GM23338 (cell line): ENCODE measurements at regions not wholly inside any gene's neighbourhood (a gene's known extent, or its start where the extent isn't known, plus 50 kb on each side); places are given as distances from the start of the nearest gene placed in this dataset.

Source experiments
- ATAC-seq: fragments of 200-7000 bp; cut with Tn5 transposase; 3 replicates; pipeline ENCODE4 v1.9.1; 2020
- DNase-seq: peaks from one replicate; pipeline ENCODE4 v3.0.0-alpha.2; 2015; ENCODE audit warnings: low spot score
- H2AFZ ChIP-seq: fragments of 200-600 bp; sonication (generic); 2 replicates; pipeline ENCODE4 v1.8.0; 2016; ENCODE audit warnings: antibody characterized with exemption, mild to moderate bottlenecking, moderate library complexity
- H3F3A ChIP-seq: fragments of 200-600 bp; sonication (generic); replicated peaks from 2 replicates; pipeline ENCODE4 v1.8.0; 2017; ENCODE audit warnings: antibody characterized with exemption, mixed run types, low read depth
- H3K27ac ChIP-seq: fragments of 200-600 bp; sonication (generic); 2 replicates; pipeline ENCODE4 v1.6.1; 2016; ENCODE audit warnings: low read depth
- H3K27me3 ChIP-seq: fragments of 200-600 bp; sonication (generic); 2 replicates; pipeline ENCODE4 v1.8.0; 2016; ENCODE audit warnings: mild to moderate bottlenecking, mixed run types, moderate library complexity; ENCODE audit not compliant: insufficient read depth
- H3K36me3 ChIP-seq: fragments of 200-600 bp; sonication (generic); 2 replicates; pipeline ENCODE4 v1.8.0; 2016; ENCODE audit warnings: mild to moderate bottlenecking; ENCODE audit not compliant: insufficient read depth
- H3K4me1 ChIP-seq: fragments of 200-600 bp; sonication (generic); 2 replicates; pipeline ENCODE4 v1.8.0; 2016; ENCODE audit warnings: mild to moderate bottlenecking, moderate library complexity; ENCODE audit not compliant: insufficient read depth
- H3K4me2 ChIP-seq: fragments of 200-600 bp; sonication (generic); 2 replicates; pipeline ENCODE4 v1.7.1; 2017; ENCODE audit warnings: mixed run types
- H3K4me3 ChIP-seq: fragments of 200-600 bp; sonication (generic); 2 replicates; pipeline ENCODE4 v1.6.1; 2016; ENCODE audit warnings: mixed run types
- H3K79me2 ChIP-seq: fragments of 200-600 bp; sonication (generic); replicated peaks from 2 replicates; pipeline ENCODE4 v1.8.0; 2017; ENCODE audit warnings: mild to moderate bottlenecking; ENCODE audit not compliant: insufficient read depth
- H3K9me2 ChIP-seq: fragments of 200-600 bp; sonication (generic); 2 replicates; pipeline ENCODE4 v1.8.0; 2017; ENCODE audit not compliant: insufficient read depth
- H4K20me1 ChIP-seq: fragments of 200-600 bp; sonication (generic); replicated peaks from 2 replicates; pipeline ENCODE4 v1.8.0; 2017; ENCODE audit warnings: mild to moderate bottlenecking; ENCODE audit not compliant: insufficient read depth
- H3K27ac Mint-ChIP-seq: 2 replicates; pipeline ENCODE4 v1.8.0; 2020; ENCODE audit warnings: inconsistent platforms, mild to moderate bottlenecking, moderate library complexity, mixed read lengths
- H3K27me3 Mint-ChIP-seq: 3 replicates; pipeline ENCODE4 v1.8.0; 2022; ENCODE audit warnings: low read depth, mild to moderate bottlenecking, moderate library complexity, mixed read lengths, inconsistent platforms; ENCODE audit not compliant: insufficient read depth, poor library complexity
- H3K36me3 Mint-ChIP-seq: 3 replicates; pipeline ENCODE4 v1.8.0; 2021; ENCODE audit warnings: low read depth, mild to moderate bottlenecking, inconsistent platforms, moderate library complexity, mixed read lengths
- H3K4me1 Mint-ChIP-seq: 3 replicates; pipeline ENCODE4 v1.8.0; 2020; ENCODE audit warnings: mild to moderate bottlenecking, inconsistent platforms, mixed read lengths
- H3K4me3 Mint-ChIP-seq: 3 replicates; pipeline ENCODE4 v1.8.0; 2021; ENCODE audit warnings: moderate library complexity, mild to moderate bottlenecking, inconsistent platforms, mixed read lengths
- H3K9me3 Mint-ChIP-seq: 3 replicates; pipeline ENCODE4 v1.8.0; 2020; ENCODE audit warnings: moderate library complexity, mild to moderate bottlenecking, inconsistent platforms, mixed read lengths
- CREB1 ChIP-seq: fragments of 250-450 bp; sonication (Bioruptor Pico); IDR thresholded peaks from 2 replicates; pipeline ENCODE4 v1.5.0; 2020; ENCODE audit warnings: low read depth, mild to moderate bottlenecking, moderate library complexity
- EZH2phosphoT487 ChIP-seq: fragments of 200-600 bp; sonication (generic); IDR thresholded peaks from one replicate; pipeline ENCODE4 v1.8.1; 2018; ENCODE audit warnings: antibody characterized with exemption; ENCODE audit not compliant: unreplicated experiment
- JUNB ChIP-seq: IDR thresholded peaks from one replicate; pipeline ENCODE4 v1.6.1; 2016; ENCODE audit warnings: antibody characterized with exemption; ENCODE audit not compliant: unreplicated experiment
- NANOG ChIP-seq: IDR thresholded peaks from 2 replicates; pipeline ENCODE4 v1.6.1; 2016; ENCODE audit warnings: antibody characterized with exemption, borderline replicate concordance
- POLR2AphosphoS5 ChIP-seq: IDR thresholded peaks from 2 replicates; pipeline ENCODE4 v1.6.1; 2016; ENCODE audit warnings: antibody characterized with exemption, low read depth
- REST ChIP-seq: IDR thresholded peaks from one replicate; pipeline ENCODE4 v1.6.1; 2018; ENCODE audit warnings: antibody characterized with exemption; ENCODE audit not compliant: unreplicated experiment
- STAT1 ChIP-seq: IDR thresholded peaks from one replicate; pipeline ENCODE4 v1.6.1; 2016; ENCODE audit warnings: antibody characterized with exemption; ENCODE audit not compliant: unreplicated experiment
- ZNF114 ChIP-seq: fragments of 250-450 bp; sonication (Bioruptor Pico); IDR thresholded peaks from 2 replicates; pipeline ENCODE4 v1.5.0; 2020; ENCODE audit warnings: mild to moderate bottlenecking, moderate library complexity
- ZNF331 ChIP-seq: fragments of 250-450 bp; sonication (Bioruptor Pico); IDR thresholded peaks from 2 replicates; pipeline ENCODE4 v1.5.0; 2020; ENCODE audit warnings: low read depth, mild to moderate bottlenecking, moderate library complexity
- TF ChIP-seq, protein P1 (sequence below): IDR thresholded peaks from 2 replicates; pipeline ENCODE4 v1.6.1; 2016; ENCODE audit warnings: antibody characterized with exemption
- TF ChIP-seq, protein P2 (sequence below), 2 experiments: fragments of 200-600 bp in 1 of 2; sonication (generic) in 1 of 2; conservative IDR thresholded peaks; 2 replicates each; pipeline versions ENCODE4 v1.5.1 to v1.6.1; 2016 to 2017; ENCODE audit warnings: antibody characterized with exemption in 2 of 2, low read depth in 2 of 2, mild to moderate bottlenecking in 2 of 2, moderate library complexity in 1 of 2

GRCh38 chr6:11830520-11830919 lies 51.9 kb upstream of the ADTRP start:
- Histone ChIP-seq H3K4me3 (no peak overlapping the region), H3F3A (no peaks in the 10 kb centered on the region), H3K9me2 (no peaks in the 10 kb centered on the region), H3K27ac (no peak overlapping the region), H3K79me2 (no peaks in the 10 kb centered on the region), H3K4me1 (no peaks in the 10 kb centered on the region), H4K20me1 (no peaks in the 10 kb centered on the region), H3K36me3 (no peaks in the 10 kb centered on the region), H2AFZ (no peak overlapping the region), H3K27me3 (no peaks in the 10 kb centered on the region), H3K4me2 (no peak overlapping the region)
- H3K27me3 Mint-ChIP-seq = peaks cover 6% of the 10 kb centered on the region
- H3K36me3 Mint-ChIP-seq = no peaks in the 10 kb centered on the region
- H3K4me1 Mint-ChIP-seq = peaks cover 14% of the 10 kb centered on the region
- no peak for ATAC-seq
- H3K4me3 Mint-ChIP-seq = no peak overlapping the region
- no peak for DNase-seq
- H3K27ac Mint-ChIP-seq = no peak overlapping the region
- H3K9me3 Mint-ChIP-seq = no peaks in the 10 kb centered on the region; the same call in 2 of the 3 replicates
- no peak for TF ChIP-seq ZNF331 (CRISPR knock-in tag)
- no peak for TF ChIP-seq CREB1 (CRISPR knock-in tag)
- TF ChIP-seq, protein P1, sequence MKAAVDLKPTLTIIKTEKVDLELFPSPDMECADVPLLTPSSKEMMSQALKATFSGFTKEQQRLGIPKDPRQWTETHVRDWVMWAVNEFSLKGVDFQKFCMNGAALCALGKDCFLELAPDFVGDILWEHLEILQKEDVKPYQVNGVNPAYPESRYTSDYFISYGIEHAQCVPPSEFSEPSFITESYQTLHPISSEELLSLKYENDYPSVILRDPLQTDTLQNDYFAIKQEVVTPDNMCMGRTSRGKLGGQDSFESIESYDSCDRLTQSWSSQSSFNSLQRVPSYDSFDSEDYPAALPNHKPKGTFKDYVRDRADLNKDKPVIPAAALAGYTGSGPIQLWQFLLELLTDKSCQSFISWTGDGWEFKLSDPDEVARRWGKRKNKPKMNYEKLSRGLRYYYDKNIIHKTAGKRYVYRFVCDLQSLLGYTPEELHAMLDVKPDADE = no peak

GRCh38 chr6:11830105-11830504 lies 51.5 kb upstream of the ADTRP start:
- Mint-ChIP-seq H3K27me3 (peaks cover 6% of the 10 kb centered on the region), H3K27ac (no peak overlapping the region), H3K4me3 (no peak overlapping the region), H3K4me1 (peaks cover 14% of the 10 kb centered on the region), H3K9me3 (no peaks in the 10 kb centered on the region; the same call in 2 of the 3 replicates), H3K36me3 (no peaks in the 10 kb centered on the region)
- DNase-seq (no peak), ATAC-seq (no peak)
- no peaks in the 10 kb centered on the region for H3F3A ChIP-seq
- no peak overlapping the region for H3K4me3 ChIP-seq
- no peak overlapping the region for H3K27ac ChIP-seq
- H4K20me1 ChIP-seq = no peaks in the 10 kb centered on the region
- no peak overlapping the region for H2AFZ ChIP-seq
- no peaks in the 10 kb centered on the region for H3K79me2 ChIP-seq
- H3K27me3 ChIP-seq = no peaks in the 10 kb centered on the region
- no peaks in the 10 kb centered on the region for H3K9me2 ChIP-seq
- H3K4me1 ChIP-seq = no peaks in the 10 kb centered on the region
- H3K4me2 ChIP-seq = no peak overlapping the region
- no peaks in the 10 kb centered on the region for H3K36me3 ChIP-seq
- TF ChIP-seq POLR2AphosphoS5 = no peak
- TF ChIP-seq NANOG = no peak
- TF ChIP-seq STAT1 = no peak
- TF ChIP-seq, protein P2, sequence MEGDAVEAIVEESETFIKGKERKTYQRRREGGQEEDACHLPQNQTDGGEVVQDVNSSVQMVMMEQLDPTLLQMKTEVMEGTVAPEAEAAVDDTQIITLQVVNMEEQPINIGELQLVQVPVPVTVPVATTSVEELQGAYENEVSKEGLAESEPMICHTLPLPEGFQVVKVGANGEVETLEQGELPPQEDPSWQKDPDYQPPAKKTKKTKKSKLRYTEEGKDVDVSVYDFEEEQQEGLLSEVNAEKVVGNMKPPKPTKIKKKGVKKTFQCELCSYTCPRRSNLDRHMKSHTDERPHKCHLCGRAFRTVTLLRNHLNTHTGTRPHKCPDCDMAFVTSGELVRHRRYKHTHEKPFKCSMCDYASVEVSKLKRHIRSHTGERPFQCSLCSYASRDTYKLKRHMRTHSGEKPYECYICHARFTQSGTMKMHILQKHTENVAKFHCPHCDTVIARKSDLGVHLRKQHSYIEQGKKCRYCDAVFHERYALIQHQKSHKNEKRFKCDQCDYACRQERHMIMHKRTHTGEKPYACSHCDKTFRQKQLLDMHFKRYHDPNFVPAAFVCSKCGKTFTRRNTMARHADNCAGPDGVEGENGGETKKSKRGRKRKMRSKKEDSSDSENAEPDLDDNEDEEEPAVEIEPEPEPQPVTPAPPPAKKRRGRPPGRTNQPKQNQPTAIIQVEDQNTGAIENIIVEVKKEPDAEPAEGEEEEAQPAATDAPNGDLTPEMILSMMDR (conservative IDR thresholded peaks at IDR 0.05; ENCODE audit: low read depth in 2 of 2) = no peak
- TF ChIP-seq ZNF114 (CRISPR knock-in tag) = no peak
- no peak for TF ChIP-seq REST
- TF ChIP-seq JUNB = no peak
- TF ChIP-seq CREB1 (CRISPR knock-in tag) = no peak
- no peak for TF ChIP-seq EZH2phosphoT487
